Lower leg skin (tissue), 4 donors: ENCODE measurements at regions not wholly inside any gene's neighbourhood (a gene's known extent, or its start where the extent isn't known, plus 50 kb on each side); places are given as distances from the start of the nearest gene placed in this dataset.

Experiments
- DNase-seq, 2 donors: peaks; one replicate each; pipeline ENCODE4 v3.0.0-alpha.2; 2019; ENCODE audit warnings: low spot score in 2 of 2
- H3K4me3 ChIP-seq: fragments of 200-600 bp; sonication (generic); 2 replicates; pipeline ENCODE4 v1.5.1; 2017; ENCODE audit warnings: mild to moderate bottlenecking, low read depth; ENCODE audit not compliant: poor library complexity, severe bottlenecking
- CTCF ChIP-seq, 3 donors: fragments of 450-650 bp; IDR thresholded peaks; one replicate each; pipeline ENCODE4 v1.5.1; 2016; ENCODE audit warnings: antibody characterized with exemption in 3 of 3, mild to moderate bottlenecking in 3 of 3, moderate library complexity in 2 of 3
- POLR2A ChIP-seq, 2 donors: fragments of 450-650 bp; IDR thresholded peaks; one replicate each; pipeline ENCODE4 v1.6.1; 2016 to 2017; ENCODE audit warnings: antibody characterized with exemption in 2 of 2, mild to moderate bottlenecking in 1 of 2, moderate library complexity in 1 of 2
- WGBS, 2 donors: methylation state at CpG; one replicate each; pipeline ENCODE4 v1.1.5; 2018; 5-methylcytosine and 5-hydroxymethylcytosine counted together
- intact Hi-C: fragments of 100-400 bp; cut with DNase I; formaldehyde crosslinking; loops from one replicate; pipeline ENCODE4 v1.15.0; 2023; ENCODE audit warnings: low total_unique reads

GRCh38 chr2:17416884-17417391, 101.3 kb downstream of the RAD51AP2 start:
- peak in 1 of 2 donors; percentile 23 for DNase-seq
- no peak overlapping the region for H3K4me3 ChIP-seq
- WGBS, 2 donors, result 46 to 64% methylated on average over 3 of the region's 3 CpGs
- no peak for TF ChIP-seq POLR2A (IDR thresholded peaks at IDR 0.05)
- no peak for TF ChIP-seq CTCF (IDR thresholded peaks at IDR 0.05)
- intact Hi-C loops, result no loop called here

- WGBS, 2 donors, result 49 to 50% methylated on average over 1 of the region's 1 CpG
- intact Hi-C loops, result no loop called here
- no peak for DNase-seq
- no peak for TF ChIP-seq POLR2A (IDR thresholded peaks at IDR 0.05)
- no peak for TF ChIP-seq CTCF (IDR thresholded peaks at IDR 0.05)
- H3K4me3 ChIP-seq, result no peak overlapping the region
Observed at GRCh38 chr2:17413036-17413435, 105.2 kb downstream of the RAD51AP2 start.

- WGBS, 2 donors, result 39 to 64% methylated on average over 1 of the region's 1 CpG
- TF ChIP-seq POLR2A (IDR thresholded peaks at IDR 0.05) (no peak), CTCF (IDR thresholded peaks at IDR 0.05) (no peak)
- intact Hi-C loops, result no loop called here
- no peak overlapping the region for H3K4me3 ChIP-seq
- DNase-seq, result no peak
Observed at GRCh38 chr2:17401096-17401495, 117.1 kb downstream of the RAD51AP2 start.

- intact Hi-C loops, result no loop called here
Observed at GRCh38 chr2:17398770-17399169, 119.5 kb downstream of the RAD51AP2 start.

GRCh38 chr2:17388798-17389197, 129.4 kb downstream of the RAD51AP2 start:
- intact Hi-C loops, result no loop called here
- DNase-seq, result no peak
- no peak overlapping the region for H3K4me3 ChIP-seq
- TF ChIP-seq CTCF (IDR thresholded peaks at IDR 0.05) (no peak), POLR2A (IDR thresholded peaks at IDR 0.05) (no peak)

More at GRCh38 chr2:17398770-17399169, 119.5 kb downstream of the RAD51AP2 start:
- H3K4me3 ChIP-seq, result no peak overlapping the region
- WGBS, 2 donors, result 87 to 90% methylated on average over 2 of the region's 2 CpGs
- TF ChIP-seq CTCF (IDR thresholded peaks at IDR 0.05) (no peak), POLR2A (IDR thresholded peaks at IDR 0.05) (no peak)
- DNase-seq, result no peak

GRCh38 chr2:17387591-17387990, 130.6 kb downstream of the RAD51AP2 start:
- no peak overlapping the region for H3K4me3 ChIP-seq
- 62 to 63% methylated on average over 2 of the region's 2 CpGs for WGBS, 2 donors
- no peak for DNase-seq
- intact Hi-C loops, result no loop called here
- TF ChIP-seq POLR2A (IDR thresholded peaks at IDR 0.05) (no peak), CTCF (IDR thresholded peaks at IDR 0.05) (no peak)
